Muscle of leg (tissue), 3 donors: ENCODE measurements at regions not wholly inside any gene's neighbourhood (a gene's known extent, or its start where the extent isn't known, plus 50 kb on each side); places are given as distances from the start of the nearest gene placed in this dataset.
A peak's percentile ranks its signal among the peaks of the same experiment; 100 is the strongest.
"Not testable (repeated sequence)": the region's sequence is repeated elsewhere in the genome, so short reads cannot be mapped to it uniquely, and the experiment has no call there.

Experiments used
- DNase-seq: peaks from one replicate; pipeline ENCODE4 v3.0.0; 2013
- H3K27ac ChIP-seq: one replicate; pipeline ENCODE4 v1.5.1; 2013; ENCODE audit warnings: mild to moderate bottlenecking, low read length, control low read depth
- H3K27me3 ChIP-seq: one replicate; pipeline ENCODE4 v1.6.1; 2013; ENCODE audit warnings: low read length; ENCODE audit not compliant: control insufficient read depth, insufficient read depth
- H3K36me3 ChIP-seq: one replicate; pipeline ENCODE4 v1.6.1; 2013; ENCODE audit warnings: low read length; ENCODE audit not compliant: control insufficient read depth, insufficient read depth
- H3K4me1 ChIP-seq: one replicate; pipeline ENCODE4 v1.6.1; 2013; ENCODE audit warnings: low read length; ENCODE audit not compliant: control insufficient read depth, insufficient read depth
- H3K4me3 ChIP-seq: one replicate; pipeline ENCODE4 v1.5.1; 2013; ENCODE audit warnings: low read length, control low read depth
- H3K9me3 ChIP-seq: replicated peaks from 2 replicates; pipeline ENCODE4 v1.6.1; 2013; ENCODE audit warnings: low read depth, low read length; ENCODE audit not compliant: control insufficient read depth
- WGBS: methylation state at CpG from one replicate; pipeline ENCODE4 v1.1.5; 2013; ENCODE audit warnings: missing lambda C conversion rate; ENCODE audit not compliant: insufficient coverage; 5-methylcytosine and 5-hydroxymethylcytosine counted together

- Histone ChIP-seq H3K4me3 (no peak overlapping the region), H3K27me3 (no peaks in the 10 kb centered on the region), H3K27ac (no peak overlapping the region), H3K9me3 (no peaks in the 10 kb centered on the region), H3K4me1 (no peaks in the 10 kb centered on the region), H3K36me3 (no peaks in the 10 kb centered on the region)
- DNase-seq: no peak
- no CpG with 5 or more reads among the region's 4 CpGs for WGBS
These were observed 528.8 kb upstream of the NCAM2 start for GRCh38 chr21:20469361-20469760.

- H3K9me3 ChIP-seq: peaks cover 2% of the 10 kb centered on the region
- no peaks in the 10 kb centered on the region for H3K36me3 ChIP-seq
- H3K4me1 ChIP-seq: no peaks in the 10 kb centered on the region
- no peaks in the 10 kb centered on the region for H3K27me3 ChIP-seq
- no peak for DNase-seq
- no peak overlapping the region for H3K4me3 ChIP-seq
- no peak overlapping the region for H3K27ac ChIP-seq
These were observed 511.9 kb upstream of the NCAM2 start for GRCh38 chr21:20486303-20486702.

- 80% methylated on average over 2 of the region's 3 CpGs for WGBS
- peaks cover 18% of the 10 kb centered on the region for H3K9me3 ChIP-seq
- DNase-seq: not testable (repeated sequence)
These were observed 495.3 kb upstream of the NCAM2 start for GRCh38 chr21:20502915-20503314.

GRCh38 chr21:20507783-20508182 is 490.4 kb upstream of the NCAM2 start:
- WGBS: 62% methylated on average over 4 of the region's 5 CpGs
- H3K4me1 ChIP-seq: no peaks in the 10 kb centered on the region
- H3K27me3 ChIP-seq: no peaks in the 10 kb centered on the region
- H3K27ac ChIP-seq: no peak overlapping the region
- no peak overlapping the region for H3K4me3 ChIP-seq
- DNase-seq: no peak
- no peaks in the 10 kb centered on the region for H3K36me3 ChIP-seq
- H3K9me3 ChIP-seq: peaks cover 5% of the 10 kb centered on the region

More at GRCh38 chr21:20502915-20503314, 495.3 kb upstream of the NCAM2 start:
- not testable (repeated sequence) for H3K4me3 ChIP-seq, H3K27me3 ChIP-seq, H3K36me3 ChIP-seq, H3K4me1 ChIP-seq, H3K27ac ChIP-seq

- Histone ChIP-seq H3K4me3 (no peak overlapping the region), H3K36me3 (no peaks in the 10 kb centered on the region), H3K27me3 (no peaks in the 10 kb centered on the region), H3K4me1 (no peaks in the 10 kb centered on the region), H3K27ac (no peak overlapping the region), H3K9me3 (no peaks in the 10 kb centered on the region)
- 37% methylated on average over 2 of the region's 4 CpGs for WGBS
- DNase-seq: peak; percentile 1
These were observed 486.9 kb upstream of the NCAM2 start for GRCh38 chr21:20511216-20511880.

GRCh38 chr21:20515446-20515845 is 482.8 kb upstream of the NCAM2 start:
- H3K27me3 ChIP-seq: no peaks in the 10 kb centered on the region
- no CpG with 5 or more reads among the region's 3 CpGs for WGBS
- H3K4me1 ChIP-seq: no peaks in the 10 kb centered on the region
- H3K36me3 ChIP-seq: no peaks in the 10 kb centered on the region
- H3K27ac ChIP-seq: no peak overlapping the region
- no peak for DNase-seq
- no peak overlapping the region for H3K4me3 ChIP-seq
- H3K9me3 ChIP-seq: no peaks in the 10 kb centered on the region

- Histone ChIP-seq H3K36me3 (no peaks in the 10 kb centered on the region), H3K4me3 (no peak overlapping the region), H3K27me3 (no peaks in the 10 kb centered on the region), H3K9me3 (no peaks in the 10 kb centered on the region), H3K4me1 (no peaks in the 10 kb centered on the region), H3K27ac (no peak overlapping the region)
- no peak for DNase-seq
- WGBS: no CpG with 5 or more reads among the region's 3 CpGs
These were observed 479.1 kb upstream of the NCAM2 start for GRCh38 chr21:20519076-20519475.

- Histone ChIP-seq H3K4me3 (no peak overlapping the region), H3K36me3 (no peaks in the 10 kb centered on the region), H3K9me3 (no peaks in the 10 kb centered on the region), H3K4me1 (no peaks in the 10 kb centered on the region), H3K27ac (no peak overlapping the region), H3K27me3 (no peaks in the 10 kb centered on the region)
- no peak for DNase-seq
- WGBS: no CpG with 5 or more reads among the region's 1 CpG
These were observed 475.6 kb upstream of the NCAM2 start for GRCh38 chr21:20522611-20523010.

GRCh38 chr21:20523191-20523590 is 475.0 kb upstream of the NCAM2 start:
- no peaks in the 10 kb centered on the region for H3K27me3 ChIP-seq
- no peak overlapping the region for H3K27ac ChIP-seq
- no peaks in the 10 kb centered on the region for H3K9me3 ChIP-seq
- no peaks in the 10 kb centered on the region for H3K4me1 ChIP-seq
- H3K36me3 ChIP-seq: no peaks in the 10 kb centered on the region
- no peak for DNase-seq
- H3K4me3 ChIP-seq: no peak overlapping the region

- WGBS: no CpG with 5 or more reads among the region's 5 CpGs
- Histone ChIP-seq H3K27ac (no peak overlapping the region), H3K4me1 (no peaks in the 10 kb centered on the region), H3K27me3 (no peaks in the 10 kb centered on the region), H3K36me3 (no peaks in the 10 kb centered on the region), H3K9me3 (no peaks in the 10 kb centered on the region), H3K4me3 (no peak overlapping the region)
- DNase-seq: peak; percentile 27
These were observed 470.3 kb upstream of the NCAM2 start for GRCh38 chr21:20527731-20528460.
